HepG2 (cell line): ENCODE measurements at regions not wholly inside any gene's neighbourhood (a gene's known extent, or its start where the extent isn't known, plus 50 kb on each side); places are given as distances from the start of the nearest gene placed in this dataset.

Experiments
- ARNTL ChIP-seq: sonication (generic); formaldehyde crosslinking; IDR thresholded peaks from 2 replicates; pipeline ENCODE4 v1.4.0; 2020; ENCODE audit warnings: mild to moderate bottlenecking, missing genetic modification reagents
- MAX ChIP-seq: IDR thresholded peaks from 2 replicates; pipeline ENCODE4 v1.6.1; 2012; ENCODE audit warnings: inconsistent platforms
- PLRG1 ChIP-seq: fragments of 450-650 bp; conservative IDR thresholded peaks from 2 replicates; pipeline ENCODE4 v1.6.1; 2016
- YEATS4 ChIP-seq: sonication (generic); formaldehyde crosslinking; IDR thresholded peaks from 2 replicates; pipeline ENCODE4 v1.4.0; 2020; ENCODE audit warnings: missing genetic modification reagents, borderline replicate concordance
- ZSCAN29 ChIP-seq: sonication (generic); formaldehyde crosslinking; conservative IDR thresholded peaks from 2 replicates; pipeline ENCODE4 v1.4.0; 2020; ENCODE audit warnings: mild to moderate bottlenecking, missing genetic modification reagents
- TF ChIP-seq, protein P1 (sequence below): IDR thresholded peaks from 2 replicates; pipeline ENCODE4 v1.6.1; 2016

DNA sequence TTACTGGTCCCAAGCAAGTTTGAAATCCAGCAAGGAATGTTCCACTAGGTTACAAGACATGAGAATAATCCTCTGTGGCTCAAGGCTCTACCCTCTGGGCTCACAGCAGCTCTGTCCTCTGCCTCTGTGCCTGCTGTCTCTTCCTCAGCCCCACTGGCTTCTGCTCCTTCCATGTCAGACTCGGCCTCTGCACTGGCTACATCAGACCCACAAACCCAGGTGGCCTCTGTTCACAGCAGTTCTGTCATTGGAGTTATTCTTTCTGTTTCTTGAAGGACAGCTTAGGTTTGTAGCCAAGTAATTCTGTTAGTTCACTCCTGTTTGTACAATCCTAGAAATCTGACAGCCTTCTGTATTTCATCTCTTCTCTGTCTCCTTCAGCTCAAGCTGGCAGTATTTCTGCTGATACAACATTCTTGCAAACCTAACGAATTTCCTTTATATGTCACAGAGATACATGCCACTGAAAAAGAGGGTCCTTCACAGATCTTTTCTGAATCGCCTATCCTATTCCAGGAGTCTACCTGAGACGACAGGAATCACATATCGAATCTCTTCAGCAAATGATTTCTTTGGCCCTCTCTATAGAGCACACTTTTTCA, 227.8 kb upstream of the PLSCR5 start:
- TF ChIP-seq ZSCAN29 (CRISPR knock-in tag): no peak
- TF ChIP-seq MAX: no peak
- TF ChIP-seq, protein P1, sequence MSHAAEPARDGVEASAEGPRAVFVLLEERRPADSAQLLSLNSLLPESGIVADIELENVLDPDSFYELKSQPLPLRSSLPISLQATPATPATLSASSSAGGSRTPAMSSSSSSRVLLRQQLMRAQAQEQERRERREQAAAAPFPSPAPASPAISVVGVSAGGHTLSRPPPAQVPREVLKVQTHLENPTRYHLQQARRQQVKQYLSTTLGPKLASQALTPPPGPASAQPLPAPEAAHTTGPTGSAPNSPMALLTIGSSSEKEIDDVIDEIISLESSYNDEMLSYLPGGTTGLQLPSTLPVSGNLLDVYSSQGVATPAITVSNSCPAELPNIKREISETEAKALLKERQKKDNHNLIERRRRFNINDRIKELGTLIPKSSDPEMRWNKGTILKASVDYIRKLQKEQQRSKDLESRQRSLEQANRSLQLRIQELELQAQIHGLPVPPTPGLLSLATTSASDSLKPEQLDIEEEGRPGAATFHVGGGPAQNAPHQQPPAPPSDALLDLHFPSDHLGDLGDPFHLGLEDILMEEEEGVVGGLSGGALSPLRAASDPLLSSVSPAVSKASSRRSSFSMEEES (CRISPR knock-in tag): no peak
- TF ChIP-seq PLRG1: no peak
- no peak for TF ChIP-seq ARNTL (CRISPR knock-in tag)
- no peak for TF ChIP-seq YEATS4 (CRISPR knock-in tag)
